ENCODE measurements at regions not wholly inside any gene's neighbourhood (a gene's known extent, or its start where the extent isn't known, plus 50 kb on each side); places are given as distances from the start of the nearest gene placed in this dataset.

DNA sequence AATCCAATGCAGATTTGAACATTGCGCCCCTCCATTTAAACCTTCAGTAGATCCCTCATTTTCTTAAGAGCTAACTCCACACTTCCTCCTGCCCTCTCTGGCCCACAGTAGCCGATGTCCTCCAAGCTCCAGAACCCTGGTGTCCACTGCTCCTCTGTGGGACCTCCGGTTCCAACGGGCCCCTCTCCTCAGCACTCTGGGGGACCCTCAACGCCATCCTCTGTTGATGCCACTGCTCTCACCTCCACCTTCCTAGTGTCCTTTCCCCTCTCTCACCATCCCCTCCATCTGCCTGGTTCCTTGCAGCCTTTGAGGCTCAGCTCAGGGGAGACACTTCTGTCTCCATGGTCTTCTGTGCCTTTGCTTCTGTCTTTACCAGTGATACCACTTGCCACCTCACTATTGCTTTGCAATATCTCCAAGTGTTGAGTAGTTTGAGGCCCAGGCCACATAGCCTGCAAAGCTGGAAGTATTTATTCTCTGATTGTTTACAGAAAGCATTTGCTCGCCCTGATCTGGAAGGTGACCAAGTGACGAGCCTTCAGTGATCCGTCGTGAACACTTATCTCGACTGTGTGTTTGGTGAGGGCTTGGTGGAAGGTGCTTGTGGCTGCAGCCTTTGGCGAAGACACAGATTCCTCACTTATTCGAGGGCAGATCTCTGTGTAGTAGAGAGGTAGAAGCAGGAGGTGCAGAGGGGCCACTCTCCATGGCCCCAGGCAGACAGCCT lies 104.8 kb upstream of the SHH start:
- 54% methylated on average over 12 of the region's 12 CpGs for WGBS (ENCODE audit: missing lambda C conversion rate)
- ChIA-PET CTCF (interaction anchor here (0.9 to 1.2 kb wide), 3 partner anchors 22 to 73 kb away, joined by 3 to 4 read pairs (median 3); no protein-coding TSS in a partner anchor), POLR2A (no interaction called here)
- Histone ChIP-seq H3K9me3 (peaks cover 6% of the 10 kb centered on the region; the same call in 1 of the 3 replicates), H3K4me3 (no peak overlapping the region), H3K4me2 (no peak overlapping the region; the same call in 2 of the 3 replicates), H3K27ac (peak overlapping the region; percentile 90 to 93), H3K4me1 (peaks cover 36% of the 10 kb centered on the region)
- no peak for ATAC-seq
- TF ChIP-seq, protein P1, sequence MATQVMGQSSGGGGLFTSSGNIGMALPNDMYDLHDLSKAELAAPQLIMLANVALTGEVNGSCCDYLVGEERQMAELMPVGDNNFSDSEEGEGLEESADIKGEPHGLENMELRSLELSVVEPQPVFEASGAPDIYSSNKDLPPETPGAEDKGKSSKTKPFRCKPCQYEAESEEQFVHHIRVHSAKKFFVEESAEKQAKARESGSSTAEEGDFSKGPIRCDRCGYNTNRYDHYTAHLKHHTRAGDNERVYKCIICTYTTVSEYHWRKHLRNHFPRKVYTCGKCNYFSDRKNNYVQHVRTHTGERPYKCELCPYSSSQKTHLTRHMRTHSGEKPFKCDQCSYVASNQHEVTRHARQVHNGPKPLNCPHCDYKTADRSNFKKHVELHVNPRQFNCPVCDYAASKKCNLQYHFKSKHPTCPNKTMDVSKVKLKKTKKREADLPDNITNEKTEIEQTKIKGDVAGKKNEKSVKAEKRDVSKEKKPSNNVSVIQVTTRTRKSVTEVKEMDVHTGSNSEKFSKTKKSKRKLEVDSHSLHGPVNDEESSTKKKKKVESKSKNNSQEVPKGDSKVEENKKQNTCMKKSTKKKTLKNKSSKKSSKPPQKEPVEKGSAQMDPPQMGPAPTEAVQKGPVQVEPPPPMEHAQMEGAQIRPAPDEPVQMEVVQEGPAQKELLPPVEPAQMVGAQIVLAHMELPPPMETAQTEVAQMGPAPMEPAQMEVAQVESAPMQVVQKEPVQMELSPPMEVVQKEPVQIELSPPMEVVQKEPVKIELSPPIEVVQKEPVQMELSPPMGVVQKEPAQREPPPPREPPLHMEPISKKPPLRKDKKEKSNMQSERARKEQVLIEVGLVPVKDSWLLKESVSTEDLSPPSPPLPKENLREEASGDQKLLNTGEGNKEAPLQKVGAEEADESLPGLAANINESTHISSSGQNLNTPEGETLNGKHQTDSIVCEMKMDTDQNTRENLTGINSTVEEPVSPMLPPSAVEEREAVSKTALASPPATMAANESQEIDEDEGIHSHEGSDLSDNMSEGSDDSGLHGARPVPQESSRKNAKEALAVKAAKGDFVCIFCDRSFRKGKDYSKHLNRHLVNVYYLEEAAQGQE (IDR thresholded peaks at IDR 0.05), result no peak
- no peak for TF ChIP-seq CBX2 (IDR thresholded peaks at IDR 0.05; ENCODE audit: borderline replicate concordance, low read depth)
- 0 out of 2 replicates have a peak, but pooled peaks have one; percentile 56 for TF ChIP-seq E2F6 (IDR thresholded peaks at IDR 0.05; ENCODE audit: borderline replicate concordance, low read depth)
- TF ChIP-seq RARB (CRISPR knock-in tag; IDR thresholded peaks at IDR 0.05), result no peak
- no peak for TF ChIP-seq NR3C1 (IDR thresholded peaks at IDR 0.05)
- TF ChIP-seq PBX3 (IDR thresholded peaks at IDR 0.05), result no peak
- TF ChIP-seq USF2 (IDR thresholded peaks at IDR 0.05), result no peak
- TF ChIP-seq MAX (IDR thresholded peaks at IDR 0.05), result peak; percentile 60; the same call in 1 of the 2 replicates
- no peak for TF ChIP-seq ATOH8 (CRISPR knock-in tag; IDR thresholded peaks at IDR 0.05; ENCODE audit: low read depth)
- no peak for FAIRE-seq
- peak in 1 of 2 experiments; percentile 23 for DNase-seq (ENCODE audit: low read depth in 1 of 2, low spot score in 1 of 2)

DNA sequence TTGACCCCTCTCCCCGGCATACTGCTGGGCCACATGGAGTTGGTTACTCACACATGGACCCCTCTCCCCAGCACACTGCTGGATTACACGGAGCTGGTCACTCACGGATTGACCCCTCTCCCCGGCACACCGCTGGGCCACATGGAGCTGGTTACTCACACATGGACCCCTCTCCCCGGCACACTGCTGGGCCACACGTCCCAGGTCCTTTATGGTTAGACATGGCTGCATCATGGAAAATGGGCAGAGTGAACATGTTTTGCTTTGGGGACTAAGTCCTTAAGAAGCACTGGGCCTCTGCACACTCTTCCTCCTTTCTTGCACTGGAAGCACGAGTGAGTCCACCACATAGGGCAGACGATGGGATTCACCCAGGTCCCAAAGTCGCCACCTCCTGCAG lies 102.1 kb upstream of the SHH start:
- H3K27ac ChIP-seq, result no peak overlapping the region
- DNase-seq (ENCODE audit: low read depth in 1 of 2, low spot score in 1 of 2) (no peak), ATAC-seq (no peak), FAIRE-seq (no peak)
- TF ChIP-seq ZFP36 (IDR thresholded peaks at IDR 0.05; ENCODE audit: borderline replicate concordance, partially characterized antibody) (no peak), EHF (CRISPR knock-in tag; IDR thresholded peaks at IDR 0.05) (no peak), CHD4 (IDR thresholded peaks at IDR 0.05; ENCODE audit: borderline replicate concordance) (no peak), RCOR1 (IDR thresholded peaks at IDR 0.05; ENCODE audit: low read depth, low read length) (no peak), ATOH8 (CRISPR knock-in tag; IDR thresholded peaks at IDR 0.05; ENCODE audit: low read depth) (no peak)
- H3K9me3 ChIP-seq, result peaks cover 19% of the 10 kb centered on the region; the same call in 2 of the 3 replicates
- 78% methylated on average over 9 of the region's 10 CpGs for WGBS (ENCODE audit: missing lambda C conversion rate)
- H3K4me1 ChIP-seq, result peaks cover 26% of the 10 kb centered on the region
- ChIA-PET CTCF (no interaction called here), POLR2A (no interaction called here)
- H3K4me2 ChIP-seq, result no peak overlapping the region
- no peak overlapping the region for H3K4me3 ChIP-seq
